Tibial nerve (tissue), 4 donors: ENCODE measurements at regions not wholly inside any gene's neighbourhood (a gene's known extent, or its start where the extent isn't known, plus 50 kb on each side); places are given as distances from the start of the nearest gene placed in this dataset.

Experiments
- DNase-seq, 2 donors: peaks; one replicate each; pipeline ENCODE4 v3.0.0-alpha.2; 2019; ENCODE audit warnings: low spot score in 2 of 2
- H3K27ac ChIP-seq, 4 donors: fragments of 200-600 bp; sonication (generic) in 3 of 4; one replicate each; pipeline ENCODE4 v1.5.1; 2017 to 2019; ENCODE audit warnings: mild to moderate bottlenecking in 1 of 4
- H3K27me3 ChIP-seq, 2 donors: fragments of 200-600 bp; sonication (generic) in 1 of 2; one replicate each; pipeline versions ENCODE4 v1.5.1 to v1.6.0; 2017 to 2019
- H3K36me3 ChIP-seq, 3 donors: fragments of 200-600 bp; sonication (generic); one replicate each; pipeline ENCODE4 v1.5.1; 2018 to 2019
- H3K4me1 ChIP-seq, 4 donors: fragments of 200-600 bp; sonication (generic) in 3 of 4; one replicate each; pipeline ENCODE4 v1.5.1; 2017 to 2019
- H3K4me3 ChIP-seq, 4 donors: fragments of 200-600 bp; sonication (generic) in 3 of 4; one replicate each; pipeline ENCODE4 v1.5.1; 2017 to 2019; ENCODE audit warnings: mild to moderate bottlenecking in 1 of 4, moderate library complexity in 1 of 4
- H3K9me3 ChIP-seq, 4 donors: fragments of 200-600 bp; sonication (generic) in 3 of 4; one replicate each; pipeline ENCODE4 v1.5.1; 2017 to 2019
- CTCF ChIP-seq, 5 experiments: fragments of 200-600 bp in 3 of 5; fragments of 450-650 bp in 2 of 5; sonication (generic) in 3 of 5; IDR thresholded peaks; one replicate each; pipeline ENCODE4 v1.5.1; 2016 to 2019; ENCODE audit warnings: antibody characterized with exemption in 5 of 5, mild to moderate bottlenecking in 3 of 5, moderate library complexity in 2 of 5
- EP300 ChIP-seq, 2 donors: sonication (generic); formaldehyde crosslinking; IDR thresholded peaks; one replicate each; pipeline ENCODE4 v1.6.1; 2017; ENCODE audit warnings: antibody characterized with exemption in 2 of 2, mild to moderate bottlenecking in 1 of 2
- POLR2A ChIP-seq, 2 donors: fragments of 450-650 bp; IDR thresholded peaks; one replicate each; pipeline ENCODE4 v1.6.1; 2017; ENCODE audit warnings: antibody characterized with exemption in 2 of 2, mild to moderate bottlenecking in 2 of 2, moderate library complexity in 2 of 2
- WGBS, 2 donors: methylation state at CpG; one replicate each; pipeline ENCODE4 v1.1.5; 2018; 5-methylcytosine and 5-hydroxymethylcytosine counted together

GRCh38 chr12:25882266-25882665, 76.2 kb upstream of the RASSF8 start:
- no peak for DNase-seq
- Histone ChIP-seq H3K9me3 (no peaks in the 10 kb centered on the region), H3K36me3 (no peaks in the 10 kb centered on the region), H3K27me3 (no peaks in the 10 kb centered on the region), H3K27ac (no peak overlapping the region), H3K4me1 (no peaks in the 10 kb centered on the region), H3K4me3 (no peak overlapping the region)
- 91 to 92% methylated on average over 1 of the region's 1 CpG for WGBS, 2 donors
- TF ChIP-seq CTCF (IDR thresholded peaks at IDR 0.05) (no peak), EP300 (IDR thresholded peaks at IDR 0.05) (no peak), POLR2A (IDR thresholded peaks at IDR 0.05) (no peak)

- TF ChIP-seq EP300 (IDR thresholded peaks at IDR 0.05) = no peak
- no peak for TF ChIP-seq POLR2A (IDR thresholded peaks at IDR 0.05)
- no peak for TF ChIP-seq CTCF (IDR thresholded peaks at IDR 0.05)
- Histone ChIP-seq H3K27me3 (no peaks in the 10 kb centered on the region), H3K9me3 (no peaks in the 10 kb centered on the region), H3K36me3 (no peaks in the 10 kb centered on the region), H3K4me1 (no peaks in the 10 kb centered on the region), H3K27ac (no peak overlapping the region), H3K4me3 (no peak overlapping the region)
- WGBS, 2 donors = 65 to 76% methylated on average over 10 of the region's 10 CpGs
- no peak for DNase-seq
These were observed 75.2 kb upstream of the RASSF8 start for GRCh38 chr12:25883026-25883916.

GRCh38 chr12:25884024-25884919, 74.2 kb upstream of the RASSF8 start:
- no peaks in the 10 kb centered on the region for H3K27me3 ChIP-seq
- no peak for DNase-seq
- 88 to 93% methylated on average over 33 to 34 of the region's 36 CpGs for WGBS, 2 donors
- no peaks in the 10 kb centered on the region for H3K9me3 ChIP-seq
- TF ChIP-seq EP300 (IDR thresholded peaks at IDR 0.05) = no peak
- no peak for TF ChIP-seq CTCF (IDR thresholded peaks at IDR 0.05)
- H3K27ac ChIP-seq = no peak overlapping the region
- H3K4me3 ChIP-seq = no peak overlapping the region
- no peaks in the 10 kb centered on the region for H3K4me1 ChIP-seq
- no peaks in the 10 kb centered on the region for H3K36me3 ChIP-seq

- WGBS, 2 donors = 91 to 96% methylated on average over 5 to 7 of the region's 9 CpGs
- Histone ChIP-seq H3K4me3 (no peak overlapping the region), H3K4me1 (no peaks in the 10 kb centered on the region), H3K36me3 (no peaks in the 10 kb centered on the region), H3K27ac (no peak overlapping the region), H3K27me3 (no peaks in the 10 kb centered on the region), H3K9me3 (no peaks in the 10 kb centered on the region)
- no peak for DNase-seq
- no peak for TF ChIP-seq EP300 (IDR thresholded peaks at IDR 0.05)
These were observed 73.6 kb upstream of the RASSF8 start for GRCh38 chr12:25884920-25885234.

GRCh38 chr12:25886396-25886795, 72.1 kb upstream of the RASSF8 start:
- H3K27me3 ChIP-seq = no peaks in the 10 kb centered on the region
- DNase-seq = no peak
- H3K27ac ChIP-seq = no peak overlapping the region
- H3K4me3 ChIP-seq = no peak overlapping the region
- H3K4me1 ChIP-seq = no peaks in the 10 kb centered on the region
- TF ChIP-seq POLR2A (IDR thresholded peaks at IDR 0.05) (no peak), CTCF (IDR thresholded peaks at IDR 0.05) (no peak)
- no peaks in the 10 kb centered on the region for H3K36me3 ChIP-seq
- H3K9me3 ChIP-seq = no peaks in the 10 kb centered on the region
